ENCODE measurements at regions not wholly inside any gene's neighbourhood (a gene's known extent, or its start where the extent isn't known, plus 50 kb on each side); places are given as distances from the start of the nearest gene placed in this dataset.
"Not testable (repeated sequence)": the region's sequence is repeated elsewhere in the genome, so short reads cannot be mapped to it uniquely, and the experiment has no call there.

- Mint-ChIP-seq H3K4me3 (no peak overlapping the region), H3K27ac (no peak overlapping the region), H3K4me1 (ENCODE audit: low read depth in 2 of 2) (peaks cover 4 to 9% of the 10 kb centered on the region in 2 donors), H3K9me3 (no peaks in the 10 kb centered on the region), H3K27me3 (no peaks in the 10 kb centered on the region), H3K36me3 (peaks cover 21% of the 10 kb centered on the region)
- DNase-seq (ENCODE audit: low spot score) (no peak), ATAC-seq (no peak)
These were observed 203.5 kb downstream of the UTRN start for GRCh38 chr6:144488590-144488989.

- Mint-ChIP-seq H3K27me3 (no peaks in the 10 kb centered on the region), H3K27ac (peak overlapping the region in 1 of 2 donors; percentile 41), H3K4me3 (no peak overlapping the region), H3K4me1 (ENCODE audit: low read depth in 2 of 2) (peaks cover 20 to 23% of the 10 kb centered on the region in 2 donors), H3K9me3 (peaks cover 4% of the 10 kb centered on the region), H3K36me3 (peaks cover 31% of the 10 kb centered on the region)
- ATAC-seq (no peak), DNase-seq (ENCODE audit: low spot score) (no peak)
These were observed 208.1 kb downstream of the UTRN start for GRCh38 chr6:144493035-144493910.

GRCh38 chr6:144495076-144495475 lies 209.9 kb downstream of the UTRN start:
- peaks cover 37% of the 10 kb centered on the region for H3K36me3 Mint-ChIP-seq
- peaks cover 27% of the 10 kb centered on the region in 2 donors for H3K4me1 Mint-ChIP-seq (ENCODE audit: low read depth in 2 of 2)
- H3K27ac Mint-ChIP-seq; H3K9me3 Mint-ChIP-seq; H3K27me3 Mint-ChIP-seq; ATAC-seq; H3K4me3 Mint-ChIP-seq; DNase-seq (ENCODE audit: low spot score): not testable (repeated sequence)

- Mint-ChIP-seq H3K27ac (peak overlapping the region; percentile 20 to 65), H3K4me3 (no peak overlapping the region), H3K36me3 (peaks cover 27% of the 10 kb centered on the region), H3K9me3 (peaks cover 4% of the 10 kb centered on the region), H3K4me1 (ENCODE audit: low read depth in 2 of 2) (peaks cover 24 to 34% of the 10 kb centered on the region in 2 donors), H3K27me3 (no peaks in the 10 kb centered on the region)
- DNase-seq (ENCODE audit: low spot score) (no peak), ATAC-seq (no peak)
These were observed 212.5 kb downstream of the UTRN start for GRCh38 chr6:144497650-144498049.

GRCh38 chr6:144500892-144501291 lies 215.8 kb downstream of the UTRN start:
- DNase-seq (ENCODE audit: low spot score), result no peak
- peak overlapping the region; percentile 68 for H3K4me3 Mint-ChIP-seq
- H3K4me1 Mint-ChIP-seq (ENCODE audit: low read depth in 2 of 2), result peaks cover 45 to 56% of the 10 kb centered on the region in 2 donors
- H3K27ac Mint-ChIP-seq, result peak overlapping the region; percentile 52 to 63
- peaks cover 54% of the 10 kb centered on the region for H3K36me3 Mint-ChIP-seq
- ATAC-seq, result peak; percentile 80 to 92
- H3K27me3 Mint-ChIP-seq, result no peaks in the 10 kb centered on the region
- peaks cover 14% of the 10 kb centered on the region for H3K9me3 Mint-ChIP-seq

- not testable (repeated sequence) for H3K27me3 Mint-ChIP-seq; DNase-seq (ENCODE audit: low spot score); ATAC-seq; H3K4me3 Mint-ChIP-seq
- Mint-ChIP-seq H3K9me3 (peaks cover 12% of the 10 kb centered on the region), H3K36me3 (peaks cover 37% of the 10 kb centered on the region), H3K27ac (peak overlapping the region in 1 of 2 donors; percentile 12), H3K4me1 (ENCODE audit: low read depth in 2 of 2) (peaks cover 48 to 49% of the 10 kb centered on the region in 2 donors)
These were observed 220.1 kb downstream of the UTRN start for GRCh38 chr6:144505214-144505613.

GRCh38 chr6:144506051-144506450 lies 220.9 kb downstream of the UTRN start:
- H3K27ac Mint-ChIP-seq, result not testable (repeated sequence)

GRCh38 chr6:144507772-144508312 lies 222.7 kb downstream of the UTRN start:
- ATAC-seq; H3K4me3 Mint-ChIP-seq; H3K27me3 Mint-ChIP-seq; DNase-seq (ENCODE audit: low spot score): not testable (repeated sequence)
- Mint-ChIP-seq H3K9me3 (peaks cover 12% of the 10 kb centered on the region), H3K4me1 (ENCODE audit: low read depth in 2 of 2) (peaks cover 39 to 43% of the 10 kb centered on the region in 2 donors), H3K27ac (peak overlapping the region in 1 of 2 donors; percentile 79), H3K36me3 (peaks cover 35% of the 10 kb centered on the region)

More at GRCh38 chr6:144506051-144506450, 220.9 kb downstream of the UTRN start:
- H3K4me3 Mint-ChIP-seq; ATAC-seq; DNase-seq (ENCODE audit: low spot score); H3K27me3 Mint-ChIP-seq: not testable (repeated sequence)
- H3K36me3 Mint-ChIP-seq, result peaks cover 37% of the 10 kb centered on the region
- H3K9me3 Mint-ChIP-seq, result peaks cover 12% of the 10 kb centered on the region
- H3K4me1 Mint-ChIP-seq (ENCODE audit: low read depth in 2 of 2), result peaks cover 40 to 45% of the 10 kb centered on the region in 2 donors

- Mint-ChIP-seq H3K27me3 (no peaks in the 10 kb centered on the region), H3K9me3 (peaks cover 2% of the 10 kb centered on the region), H3K4me3 (no peak overlapping the region), H3K36me3 (peaks cover 9% of the 10 kb centered on the region), H3K4me1 (ENCODE audit: low read depth in 2 of 2) (peaks cover 17 to 26% of the 10 kb centered on the region in 2 donors), H3K27ac (no peak overlapping the region)
- DNase-seq (ENCODE audit: low spot score), result no peak
- ATAC-seq, result no peak
These were observed 225.7 kb downstream of the UTRN start for GRCh38 chr6:144510859-144511258.

GRCh38 chr6:144515761-144516160 lies 230.6 kb downstream of the UTRN start:
- H3K9me3 Mint-ChIP-seq, result no peaks in the 10 kb centered on the region
- no peaks in the 10 kb centered on the region for H3K27me3 Mint-ChIP-seq
- peak overlapping the region in 1 of 2 donors; percentile 57 for H3K27ac Mint-ChIP-seq
- peaks cover 7 to 8% of the 10 kb centered on the region in 2 donors for H3K4me1 Mint-ChIP-seq (ENCODE audit: low read depth in 2 of 2)
- DNase-seq (ENCODE audit: low spot score), result no peak
- no peak overlapping the region for H3K4me3 Mint-ChIP-seq
- peaks cover 13% of the 10 kb centered on the region for H3K36me3 Mint-ChIP-seq
- ATAC-seq, result no peak

- Mint-ChIP-seq H3K27me3 (no peaks in the 10 kb centered on the region), H3K27ac (peak overlapping the region in 1 of 2 donors; percentile 61), H3K4me1 (ENCODE audit: low read depth in 2 of 2) (peaks cover 7 to 9% of the 10 kb centered on the region in 2 donors), H3K36me3 (peaks cover 16% of the 10 kb centered on the region), H3K9me3 (no peaks in the 10 kb centered on the region), H3K4me3 (no peak overlapping the region)
- DNase-seq (ENCODE audit: low spot score) (no peak), ATAC-seq (no peak)
These were observed 234.3 kb downstream of the UTRN start for GRCh38 chr6:144519426-144519825.

GRCh38 chr6:144528743-144529425 lies 243.7 kb downstream of the UTRN start:
- Mint-ChIP-seq H3K4me3 (no peak overlapping the region), H3K36me3 (peaks cover 55% of the 10 kb centered on the region), H3K4me1 (ENCODE audit: low read depth in 2 of 2) (peaks cover 18 to 37% of the 10 kb centered on the region in 2 donors), H3K27me3 (no peaks in the 10 kb centered on the region), H3K27ac (peak overlapping the region in 1 of 2 donors; percentile 81), H3K9me3 (peaks cover 3% of the 10 kb centered on the region)
- ATAC-seq (no peak), DNase-seq (ENCODE audit: low spot score) (no peak)

- peaks cover 54% of the 10 kb centered on the region for H3K36me3 Mint-ChIP-seq
- ATAC-seq, result no peak
- H3K9me3 Mint-ChIP-seq, result peaks cover 3% of the 10 kb centered on the region
- no peaks in the 10 kb centered on the region for H3K27me3 Mint-ChIP-seq
- H3K4me3 Mint-ChIP-seq, result no peak overlapping the region
- no peak for DNase-seq (ENCODE audit: low spot score)
- H3K27ac Mint-ChIP-seq, result no peak overlapping the region
- peaks cover 21 to 32% of the 10 kb centered on the region in 2 donors for H3K4me1 Mint-ChIP-seq (ENCODE audit: low read depth in 2 of 2)
These were observed 245.0 kb downstream of the UTRN start for GRCh38 chr6:144530118-144530517.

All from natural killer cell treated with Interleukin-12 subunit alpha and Interleukin-12 subunit beta and Interleukin-15 and Interleukin-18, amount 100 ng/mL, for 72 hours (primary cell).